ENCODE measurements at regions not wholly inside any gene's neighbourhood (a gene's known extent, or its start where the extent isn't known, plus 50 kb on each side); places are given as distances from the start of the nearest gene placed in this dataset.

DNA sequence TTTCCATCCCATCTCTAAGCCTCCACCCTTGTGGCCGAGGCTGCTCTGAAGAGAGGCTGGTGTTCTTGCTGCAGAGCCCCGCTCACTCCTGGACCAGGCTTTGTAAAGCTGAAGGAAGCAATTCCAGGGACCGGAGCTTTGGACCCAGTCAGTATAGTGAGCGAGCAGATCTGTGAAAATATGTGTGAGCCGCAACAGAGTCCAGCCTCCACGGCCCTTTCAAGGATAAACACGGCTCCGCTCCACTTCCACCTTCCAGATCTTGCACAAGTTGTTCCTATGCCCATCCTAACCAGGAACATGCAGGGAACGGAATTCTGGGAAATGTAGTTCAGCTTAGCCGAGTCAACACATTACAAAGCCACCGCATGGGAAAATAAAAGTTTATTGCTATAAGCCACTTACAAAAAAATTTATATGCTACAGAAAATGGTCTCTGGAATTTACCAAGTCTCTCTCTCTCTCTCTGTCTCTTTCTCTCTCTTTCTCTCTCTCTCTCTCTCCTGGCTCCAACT, 151.7 kb upstream of the ZNF521 start:
- TF ChIP-seq FOXM1 (IDR thresholded peaks at IDR 0.05; ENCODE audit: borderline replicate concordance, low read depth): no peak
- no peak for TF ChIP-seq USF1 (IDR thresholded peaks at IDR 0.05)
- no peak for TF ChIP-seq RAD21 (IDR thresholded peaks at IDR 0.05; ENCODE audit: low read depth)
- TF ChIP-seq CEBPB (IDR thresholded peaks at IDR 0.05): no peak
- no peak for TF ChIP-seq MAX (IDR thresholded peaks at IDR 0.05)
- no peak for TF ChIP-seq TAF1 (IDR thresholded peaks at IDR 0.05; ENCODE audit: low read depth)
- TF ChIP-seq EP300 (IDR thresholded peaks at IDR 0.05; ENCODE audit: borderline replicate concordance): no peak
- TF ChIP-seq NFIC (IDR thresholded peaks at IDR 0.05): no peak

All from Ishikawa (cell line).